ENCODE measurements at regions not wholly inside any gene's neighbourhood (a gene's known extent, or its start where the extent isn't known, plus 50 kb on each side); places are given as distances from the start of the nearest gene placed in this dataset.

- TF ChIP-seq CTCF (IDR thresholded peaks at IDR 0.05) (no peak), POLR2A (IDR thresholded peaks at IDR 0.05) (no peak)
Measured at GRCh38 chr2:120509991-120510735, 164.2 kb downstream of the INHBB start.
